LoVo (cell line): ENCODE measurements at regions not wholly inside any gene's neighbourhood (a gene's known extent, or its start where the extent isn't known, plus 50 kb on each side); places are given as distances from the start of the nearest gene placed in this dataset.
A peak's percentile ranks its signal among the peaks of the same experiment; 100 is the strongest.

Experiments
- DNase-seq: peaks from one replicate; pipeline ENCODE4 v3.0.0-alpha.2; 2016; ENCODE audit warnings: low spot score

DNA sequence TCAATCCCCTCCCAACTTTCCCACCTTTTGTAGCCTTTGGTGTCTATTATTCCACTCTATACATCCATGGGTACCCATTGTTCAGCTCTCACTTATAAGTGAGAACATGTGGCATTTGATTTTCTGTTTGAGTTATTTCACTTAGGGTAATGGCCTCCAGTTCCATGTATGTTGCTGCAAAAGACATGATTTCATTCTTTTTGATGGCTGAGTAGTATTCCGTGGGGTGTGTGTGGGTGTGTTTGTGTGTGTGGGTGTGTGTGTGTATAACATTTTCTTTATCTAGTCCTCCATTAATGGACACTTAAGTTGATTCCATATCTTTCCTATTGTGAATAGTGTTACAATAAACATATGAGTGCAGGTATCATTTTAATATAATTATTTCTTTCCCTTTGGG, 157.5 kb upstream of the FSTL4 start:
- no peak for DNase-seq

DNA sequence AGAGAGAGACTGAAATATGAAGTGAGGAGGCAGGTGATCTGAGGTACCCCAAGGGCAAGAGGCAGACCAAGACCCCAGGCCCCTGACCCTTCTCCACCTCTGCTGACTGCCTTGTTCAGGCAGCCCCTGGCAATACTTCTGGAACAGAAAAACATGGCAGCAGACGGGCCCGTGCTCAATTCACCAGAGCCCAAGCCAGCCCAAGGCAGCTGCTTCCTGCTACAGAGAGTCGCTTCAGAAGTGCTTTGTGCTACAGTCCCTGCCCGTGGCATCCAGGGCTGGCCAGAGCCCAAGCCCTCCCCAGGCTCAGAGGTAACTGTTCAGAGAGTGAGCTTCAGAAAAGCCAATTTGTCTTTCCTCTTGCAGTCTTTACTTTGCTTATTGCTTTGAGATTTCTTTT, 151.4 kb upstream of the FSTL4 start:
- no peak for DNase-seq

DNA sequence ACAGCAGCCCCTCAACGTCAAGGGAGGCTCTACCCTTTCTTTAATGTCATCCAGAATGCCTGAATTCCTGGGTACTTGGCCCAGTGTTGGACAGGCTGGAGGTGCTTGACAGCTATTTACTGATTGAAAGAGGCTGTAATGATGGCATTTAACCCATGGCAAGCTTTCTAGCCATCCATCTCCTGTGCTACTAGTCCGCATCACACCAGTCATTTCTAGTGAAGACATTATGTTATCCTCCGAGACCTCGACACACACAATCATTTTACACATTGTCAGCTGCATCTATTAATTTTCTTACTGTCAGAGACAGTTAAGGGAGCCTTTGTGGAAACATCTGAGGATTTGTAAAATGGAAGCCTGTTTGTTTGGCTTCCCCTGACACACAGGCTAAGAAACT, 149.3 kb upstream of the FSTL4 start:
- no peak for DNase-seq

DNA sequence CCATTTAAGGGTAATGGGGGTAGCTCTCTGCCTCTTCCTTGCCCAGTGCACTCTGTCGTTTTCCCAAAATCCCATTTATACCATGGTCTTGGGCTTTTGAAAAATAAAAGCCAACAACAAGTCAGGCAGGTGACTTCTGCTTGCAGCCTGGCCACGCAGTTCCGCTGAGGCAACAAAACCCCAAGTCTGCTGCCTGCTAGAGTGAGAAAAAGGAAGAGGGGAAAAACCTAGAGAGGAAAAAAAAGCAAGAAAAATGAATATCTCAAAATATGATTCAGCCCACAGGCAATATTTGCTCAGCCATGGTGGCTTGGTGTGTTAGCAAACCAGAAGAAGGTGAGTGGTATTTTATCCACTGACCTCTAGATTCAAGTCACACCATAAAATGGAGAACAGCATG, 148.2 kb upstream of the FSTL4 start:
- DNase-seq, result no peak

DNA sequence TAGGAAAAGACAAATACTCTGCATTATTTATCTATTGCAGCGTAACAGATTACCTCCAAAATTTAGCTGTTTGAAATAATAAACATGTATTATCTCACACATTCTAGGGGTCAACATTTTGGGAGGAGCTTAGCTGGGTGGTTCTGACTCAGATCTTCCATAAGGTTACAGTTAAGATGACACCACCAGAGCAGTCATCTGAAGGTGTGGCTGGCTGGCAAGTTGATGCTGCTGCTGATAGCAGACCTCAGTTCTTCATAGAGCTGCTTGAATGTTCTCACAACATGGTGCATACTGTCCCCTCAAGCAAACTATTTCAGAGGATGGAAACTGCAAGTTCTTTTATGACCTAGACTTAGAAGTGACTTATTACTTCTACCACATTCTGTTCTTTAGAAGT, 146.3 kb upstream of the FSTL4 start:
- DNase-seq, result no peak

DNA sequence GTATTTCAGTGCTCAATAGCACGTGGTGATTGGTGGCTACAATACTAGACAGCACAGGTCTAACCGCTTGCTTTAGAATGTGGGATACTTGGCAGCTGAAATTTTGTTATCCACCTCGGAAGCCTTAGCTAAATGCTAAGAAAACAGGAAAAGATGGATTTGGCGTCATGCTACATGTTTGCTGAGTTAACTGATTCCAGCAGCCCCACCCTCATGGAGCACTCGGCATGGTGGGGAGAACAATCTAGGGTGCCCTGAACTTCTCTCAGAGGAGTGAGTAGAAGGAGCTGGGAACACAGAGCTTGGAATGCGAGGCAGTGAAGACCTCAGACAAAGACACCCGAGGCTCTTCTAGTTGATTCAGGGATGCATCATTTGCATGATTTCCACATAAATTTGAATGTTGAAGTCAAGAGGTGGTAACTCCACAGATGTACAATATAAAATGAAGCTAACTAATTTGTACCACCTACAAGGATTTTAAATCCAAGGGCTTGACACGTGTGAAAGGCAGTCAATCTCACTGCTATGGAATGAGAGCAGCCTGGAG, 145.1 kb upstream of the FSTL4 start:
- DNase-seq, result no peak

DNA sequence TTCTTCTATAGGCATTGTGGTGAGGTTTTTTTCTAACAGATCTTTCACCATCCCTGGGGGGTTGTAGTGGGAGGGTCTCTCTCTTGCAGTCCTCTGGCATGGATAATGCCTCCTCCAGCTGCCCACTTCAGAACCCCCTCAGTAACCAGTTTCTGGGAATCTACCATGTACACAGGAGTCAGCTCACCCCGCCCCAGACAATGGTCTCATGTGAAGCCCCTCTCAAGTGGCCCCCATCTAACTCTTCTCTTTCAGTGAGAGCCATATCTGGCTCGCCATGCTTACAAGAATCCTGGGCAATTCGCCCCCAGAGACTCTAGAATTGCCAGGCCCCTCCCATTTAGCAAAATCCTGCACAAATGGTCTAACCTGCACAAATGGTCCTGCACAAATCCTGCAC, 144.4 kb upstream of the FSTL4 start:
- no peak for DNase-seq

DNA sequence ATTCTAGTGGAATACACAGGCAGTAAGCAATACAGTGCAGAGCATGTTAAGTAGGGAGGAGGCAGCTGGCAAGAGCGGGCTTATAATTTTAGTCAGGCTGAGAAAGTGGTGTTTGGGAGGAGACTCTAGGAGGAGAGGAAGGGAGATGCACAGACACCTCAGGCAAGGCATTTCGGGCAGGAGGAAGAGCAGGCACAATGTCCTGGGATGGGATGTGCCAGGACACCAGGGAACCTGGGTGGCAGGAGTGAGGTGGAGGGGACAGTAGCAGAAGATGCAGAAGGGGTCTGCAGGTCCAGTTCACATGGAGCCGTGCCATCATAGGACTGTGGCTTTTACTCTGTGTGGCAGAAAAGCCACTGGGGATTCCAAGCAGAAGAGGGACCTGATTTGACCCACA, 143.7 kb upstream of the FSTL4 start:
- DNase-seq, result no peak

DNA sequence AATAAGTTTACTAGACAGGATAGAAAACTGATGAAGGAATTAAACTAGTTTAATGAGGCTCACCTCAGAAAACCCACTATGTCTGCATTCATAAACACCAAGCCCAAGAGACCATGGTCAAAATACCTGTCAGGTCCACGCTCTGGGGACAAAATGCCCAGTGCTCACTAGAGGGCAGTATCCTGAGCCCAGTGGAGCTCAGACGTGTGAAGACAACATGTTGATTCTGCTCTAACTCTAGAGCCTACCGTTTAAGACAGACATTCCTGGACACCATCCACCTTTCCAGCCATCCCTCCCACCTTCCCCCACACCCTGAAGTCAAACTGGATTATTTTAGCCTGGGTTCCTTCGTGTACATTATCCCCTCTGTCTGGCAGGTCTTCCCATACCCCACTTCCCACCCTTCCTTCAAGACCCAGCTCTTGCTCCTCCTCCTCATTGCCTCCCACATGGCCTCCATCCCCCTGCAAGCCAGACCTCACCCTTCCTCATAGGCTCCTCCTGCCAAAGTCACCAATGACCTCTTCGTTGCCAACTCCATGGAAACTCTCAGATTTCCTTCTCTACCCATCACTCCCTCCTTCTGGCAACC, 142.3 kb upstream of the FSTL4 start:
- DNase-seq, result peak; percentile 20

DNA sequence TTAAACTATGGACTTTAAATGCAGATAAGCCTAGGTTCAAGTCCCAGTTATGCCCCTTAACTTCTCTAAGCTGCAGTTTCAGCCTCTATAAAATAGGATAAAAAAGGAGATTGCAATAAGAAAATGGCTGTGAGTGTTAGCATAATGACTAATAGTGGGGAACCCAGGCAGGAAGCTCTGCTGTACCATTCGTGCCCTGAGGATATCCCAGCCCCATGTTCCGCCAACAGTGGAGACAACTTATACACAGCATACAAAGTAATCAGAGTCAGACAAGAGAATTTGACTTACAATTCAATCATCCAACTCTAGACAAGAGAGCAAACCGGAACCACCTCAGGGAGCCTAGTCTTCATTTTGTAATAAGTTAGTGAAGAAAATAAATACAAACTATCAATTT, 141.5 kb upstream of the FSTL4 start:
- peak; percentile 16 for DNase-seq

DNA sequence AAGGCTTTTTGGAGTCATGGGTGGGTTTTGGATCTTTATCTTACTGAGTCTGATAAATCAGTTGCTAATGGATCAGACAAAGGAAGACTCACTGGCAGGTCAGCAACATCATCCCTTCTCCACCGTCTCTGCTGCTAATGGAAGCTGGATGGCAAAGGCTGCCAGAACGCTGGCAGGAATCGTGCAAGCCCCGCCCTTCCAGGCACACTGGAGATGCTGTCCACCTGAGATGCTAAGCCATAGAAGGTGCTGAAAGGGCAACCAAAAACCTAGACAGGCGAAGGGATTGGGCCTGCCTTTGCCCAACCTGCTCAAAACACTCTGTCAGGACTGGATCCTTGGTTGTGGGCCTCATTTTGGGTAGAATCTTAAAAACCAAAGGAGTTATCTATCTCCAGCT, 139.5 kb upstream of the FSTL4 start:
- DNase-seq, result no peak

DNA sequence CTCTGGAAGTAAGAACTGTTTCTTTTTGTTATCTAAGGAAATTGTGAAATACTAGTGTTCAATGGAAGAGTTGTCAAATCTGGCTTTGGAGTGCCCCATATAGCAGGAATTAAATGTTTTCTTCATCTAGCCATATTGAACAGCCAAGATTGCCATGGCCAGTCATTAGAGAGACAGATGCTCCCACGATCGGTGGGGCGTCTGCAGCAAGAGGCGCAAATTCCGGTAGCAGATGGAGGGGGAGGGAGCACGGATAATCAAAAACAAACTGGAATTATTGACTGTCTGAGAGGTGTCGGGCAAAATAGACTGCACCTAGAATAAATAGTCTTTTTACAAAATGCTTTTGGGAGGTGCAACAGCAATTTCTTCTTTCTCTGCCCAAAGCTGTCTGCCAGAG, 139.1 kb upstream of the FSTL4 start:
- no peak for DNase-seq

DNA sequence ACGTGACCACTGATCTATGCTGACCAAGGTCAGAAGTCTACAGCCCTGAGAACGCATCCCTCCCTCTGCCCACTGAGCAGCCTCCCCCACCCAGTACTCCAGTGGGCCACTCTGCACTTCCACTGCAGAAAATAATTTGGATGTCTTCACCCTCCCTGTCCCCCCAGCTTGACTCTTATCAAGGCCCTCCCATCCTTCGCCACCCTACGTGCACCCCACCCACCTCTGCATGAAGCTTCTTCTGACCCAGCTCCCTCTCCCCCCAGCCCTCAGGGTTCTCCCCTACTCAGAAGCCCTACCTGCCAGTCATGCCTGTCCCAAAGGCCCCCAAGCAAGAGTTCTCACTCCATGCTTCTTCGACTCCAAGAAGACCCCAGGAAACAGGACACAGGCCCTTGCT, 138.5 kb upstream of the FSTL4 start:
- no peak for DNase-seq

DNA sequence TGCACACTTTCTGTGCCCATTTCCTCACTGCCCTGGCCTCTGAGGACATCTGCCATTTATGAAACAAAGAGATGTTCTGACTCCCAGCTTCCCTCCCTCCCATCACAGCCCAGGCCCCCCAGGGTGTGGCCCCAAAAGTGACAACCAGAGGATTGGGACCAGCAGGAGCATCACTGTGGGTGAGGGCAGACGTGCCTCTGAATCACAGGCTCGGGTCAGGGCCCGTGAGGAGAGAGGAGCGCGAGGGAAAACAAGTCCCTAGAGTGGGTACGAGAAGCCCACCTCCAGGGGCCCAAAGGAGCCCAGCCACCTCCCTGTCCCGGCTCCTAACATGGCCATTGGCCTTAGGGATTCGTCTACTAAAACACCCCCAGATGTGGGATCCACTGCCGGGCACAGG, 138.0 kb upstream of the FSTL4 start:
- no peak for DNase-seq

DNA sequence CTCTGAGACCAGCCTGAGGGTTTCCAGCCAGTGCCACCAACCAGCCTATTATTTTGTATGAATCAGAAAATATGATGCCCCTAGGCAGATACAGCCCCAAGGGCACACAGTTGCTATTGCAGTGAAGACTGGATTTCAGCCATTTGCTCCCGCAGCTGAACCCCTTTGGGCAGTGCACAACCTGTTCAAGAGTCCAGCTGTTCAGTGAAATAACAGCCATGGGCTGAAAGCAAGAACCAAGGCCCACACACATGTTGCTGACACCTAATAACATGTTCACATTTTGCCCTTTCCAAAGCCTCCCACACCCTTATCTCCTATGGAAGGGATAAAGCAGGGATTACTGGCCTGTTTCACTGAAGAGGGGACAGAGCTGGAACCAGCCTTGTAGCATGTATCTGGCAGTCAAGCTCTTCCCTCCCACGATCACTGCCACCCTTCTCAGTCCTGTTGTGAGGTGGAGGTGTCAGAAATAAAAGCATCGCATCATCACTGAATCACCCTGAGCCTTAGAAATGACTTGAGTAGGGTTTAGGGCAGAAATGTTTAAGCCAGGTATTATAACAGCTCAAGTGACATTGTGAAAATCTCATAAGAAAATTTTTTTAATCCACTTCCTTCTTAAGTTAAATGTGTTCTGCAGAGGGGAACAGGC, 137.1 kb upstream of the FSTL4 start:
- DNase-seq, result no peak

DNA sequence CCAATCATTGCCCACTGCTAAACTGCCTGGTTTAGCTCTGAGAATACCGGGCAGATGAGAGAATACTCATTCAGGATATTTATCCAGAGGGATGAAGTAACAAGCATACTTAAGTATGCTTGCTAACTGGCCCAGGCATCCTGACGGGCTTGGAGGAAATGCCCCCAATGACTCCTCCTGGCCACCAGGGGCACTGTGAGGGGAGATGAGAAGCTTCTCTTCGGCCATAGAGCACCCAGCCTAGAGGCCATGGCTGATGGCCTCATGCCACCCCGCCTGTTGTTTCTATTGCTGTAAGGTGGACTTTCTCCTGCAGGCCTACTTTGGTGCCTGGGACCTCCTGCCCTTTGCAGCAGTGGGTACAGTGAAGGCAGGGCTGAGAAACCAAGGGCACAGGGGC, 134.5 kb upstream of the FSTL4 start:
- DNase-seq, result no peak

DNA sequence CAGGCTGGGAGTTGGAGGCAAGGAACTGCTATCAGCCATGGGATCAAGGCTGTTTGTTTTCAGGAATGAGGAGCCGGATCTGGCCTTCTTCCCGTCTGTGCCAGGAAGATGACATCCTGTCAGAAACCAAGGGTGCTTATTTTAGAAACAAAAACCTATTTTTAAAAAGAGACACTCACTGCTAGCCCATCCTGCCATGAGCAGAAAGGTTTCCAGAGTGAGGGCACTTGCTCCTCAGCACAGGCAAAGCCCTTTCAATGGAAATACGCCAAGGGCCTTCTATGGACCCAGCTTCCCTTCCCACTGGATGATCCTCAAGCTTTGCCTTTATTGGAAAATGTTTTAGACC, 132.6 kb upstream of the FSTL4 start:
- no peak for DNase-seq

DNA sequence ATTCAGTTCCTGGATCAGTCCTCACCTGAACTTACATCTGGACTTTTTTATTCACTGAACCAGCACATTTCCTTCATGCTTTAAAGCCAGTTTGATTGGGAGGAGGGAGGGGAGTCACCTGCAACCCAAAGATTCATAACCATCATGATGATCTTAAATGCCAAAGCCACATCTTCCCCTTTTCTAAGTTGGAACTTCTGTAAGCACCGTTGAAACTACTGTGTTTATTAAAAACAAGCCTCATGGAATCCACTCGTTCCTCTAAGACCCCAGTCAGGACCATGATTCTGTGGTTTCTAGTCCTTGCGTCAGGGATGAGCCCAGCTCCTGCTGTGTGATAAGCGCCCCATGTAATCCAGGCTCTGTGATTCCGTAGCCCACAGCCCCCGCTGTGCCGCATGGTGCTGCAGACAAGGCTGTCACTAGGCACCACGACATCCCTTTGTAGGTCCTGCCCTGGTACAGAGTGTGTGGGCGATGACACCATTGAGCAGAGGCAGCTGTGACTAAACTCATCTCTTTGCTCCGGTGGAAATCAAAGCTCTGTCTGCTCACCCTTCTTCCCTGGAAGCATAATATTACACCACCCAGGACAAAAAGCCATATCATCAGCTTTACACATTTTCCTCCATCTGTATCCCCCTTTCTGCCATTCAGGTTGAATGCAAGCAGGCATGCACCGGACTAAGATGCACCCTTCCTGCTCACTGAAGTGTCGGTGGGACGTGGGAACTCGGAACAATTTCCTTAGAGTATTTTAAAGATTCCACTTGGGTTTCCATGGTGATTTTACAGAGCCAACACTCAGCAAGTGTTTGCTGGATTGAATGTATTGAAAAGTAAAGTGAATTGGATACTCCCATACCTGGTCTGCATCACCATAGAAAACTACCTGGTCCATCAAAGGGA, 132.0 kb upstream of the FSTL4 start:
- no peak for DNase-seq

DNA sequence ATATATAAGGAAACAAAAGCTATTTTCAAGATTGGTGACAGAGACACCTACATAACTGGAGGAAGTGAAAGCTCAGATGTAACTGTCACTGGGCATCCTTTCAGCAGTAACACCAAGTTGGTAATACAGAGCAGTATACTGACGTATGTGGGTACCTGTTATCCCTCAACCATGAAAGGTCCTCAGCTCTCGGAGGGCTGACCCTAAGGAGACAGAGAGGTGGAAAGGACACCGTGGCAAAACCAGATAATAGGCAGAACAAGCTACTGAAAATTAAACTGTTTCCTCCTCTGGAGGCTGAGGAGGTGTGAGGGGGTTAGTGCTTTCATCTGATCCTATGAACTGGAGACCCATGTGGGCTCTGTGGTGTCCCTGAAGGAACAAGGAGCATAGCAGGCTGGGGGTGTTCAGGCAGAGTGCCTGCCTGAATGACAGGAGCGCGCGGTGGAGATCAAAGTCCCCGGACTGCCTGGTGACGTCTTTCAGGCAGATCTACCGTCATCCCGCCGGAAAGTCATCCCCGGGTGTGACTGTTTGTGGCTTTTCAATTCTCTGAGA, 130.2 kb upstream of the FSTL4 start:
- DNase-seq, result peak; percentile 33

DNA sequence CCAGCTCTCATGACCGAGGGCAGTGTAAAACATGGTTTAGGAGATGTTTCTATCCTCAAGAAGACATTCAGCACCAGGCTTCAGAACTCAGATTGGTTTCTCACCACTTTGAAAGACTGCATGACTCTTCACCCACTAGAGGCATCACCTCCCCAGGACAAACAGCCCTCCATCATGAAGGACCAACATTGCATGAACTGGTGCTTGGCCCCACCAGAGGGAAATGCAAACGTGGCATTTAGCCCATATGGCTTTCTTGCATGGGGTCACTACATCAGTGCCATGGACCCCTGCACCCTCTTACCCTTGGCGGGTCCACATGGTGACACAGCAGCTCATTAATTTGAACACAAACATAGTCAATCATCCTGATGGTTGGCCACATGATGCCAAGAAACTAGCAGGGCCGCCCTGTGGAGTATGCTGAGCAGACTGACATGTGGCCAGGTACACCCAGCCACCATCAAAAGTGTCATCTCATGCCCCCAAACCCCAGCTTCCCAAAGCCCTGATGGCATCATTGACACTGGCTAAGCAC, 129.5 kb upstream of the FSTL4 start:
- no peak for DNase-seq

DNA sequence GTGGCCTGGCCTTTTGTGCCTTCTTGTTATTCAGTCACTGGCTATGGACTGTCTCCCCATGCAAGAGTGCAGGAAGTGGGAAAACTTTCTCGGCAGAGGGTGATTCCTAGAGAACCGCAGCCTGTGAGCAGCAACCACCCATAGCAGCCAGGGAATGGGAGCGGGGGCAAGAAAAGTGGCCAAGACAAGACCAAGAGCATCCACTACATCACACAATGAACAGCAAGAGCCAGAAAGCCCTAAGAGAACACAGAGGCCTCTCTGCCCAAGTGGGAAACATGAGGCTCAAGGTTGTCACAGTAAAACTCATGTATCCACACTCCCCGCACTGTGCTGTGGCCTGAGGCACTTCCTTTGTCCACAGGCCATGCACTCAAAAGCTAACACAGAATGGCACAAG, 129.1 kb upstream of the FSTL4 start:
- DNase-seq, result no peak

DNA sequence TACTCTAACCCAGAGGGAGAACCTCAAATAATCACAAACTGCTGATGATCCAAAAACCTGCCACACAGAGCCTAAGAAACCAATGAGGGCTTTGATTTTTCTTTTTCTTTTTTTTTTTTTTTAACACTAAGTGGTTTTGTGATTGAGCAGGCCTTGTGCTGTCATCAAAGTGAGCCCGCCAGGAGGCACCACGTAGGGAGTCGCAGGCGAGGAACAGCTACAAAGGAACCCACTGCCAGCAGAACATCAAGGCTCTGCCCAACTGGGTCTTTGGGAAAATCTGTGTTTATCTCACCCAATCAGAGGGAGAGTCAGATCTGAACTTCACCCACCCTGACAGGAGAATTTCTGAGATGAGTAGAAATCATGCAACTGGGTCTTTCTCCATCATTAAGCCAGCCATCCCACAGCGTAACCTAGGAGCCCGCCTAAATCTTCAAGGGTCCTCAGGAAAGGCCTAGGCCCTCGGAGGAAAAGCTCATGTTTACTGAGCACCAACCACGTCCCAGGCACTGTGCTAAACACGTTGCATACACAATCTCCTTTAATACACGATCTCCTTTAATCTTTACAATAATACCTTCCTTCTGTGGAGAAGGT, 126.9 kb upstream of the FSTL4 start:
- DNase-seq, result no peak
